CD4-positive, alpha-beta T cell (primary cell): ENCODE measurements at regions not wholly inside any gene's neighbourhood (a gene's known extent, or its start where the extent isn't known, plus 50 kb on each side); places are given as distances from the start of the nearest gene placed in this dataset.

ENCODE experiments used
- ATAC-seq: fragments of 200-7000 bp; cut with Tn5 transposase; one replicate; pipeline ENCODE4 v1.10.0; 2022; ENCODE audit warnings: mild to moderate bottlenecking; ENCODE audit not compliant: poor library complexity
- CTCF ChIA-PET: fragments of 350-600 bp; sonication (Branson Sonifier 250); formaldehyde crosslinking; loops from one replicate; lab custom pipeline; 2021; ENCODE audit warnings: antibody characterized with exemption, inconsistent platforms; lab: Charles Lee
- POLR2A ChIA-PET: fragments of 350-600 bp; sonication (Branson Sonifier 250); formaldehyde crosslinking; loops from one replicate; lab custom pipeline; 2021; ENCODE audit warnings: antibody characterized with exemption, inconsistent platforms; lab: Charles Lee
- DNase-seq, 14 experiments: peaks; one replicate each; pipeline ENCODE4 v3.0.0-alpha.2; 2013 to 2020; ENCODE audit warnings: mixed read lengths in 2 of 14
- H3K27ac ChIP-seq, 2 donors: one replicate each; pipeline versions ENCODE4 v1.5.1 to v1.7.0; 2013; ENCODE audit warnings: low read length in 2 of 2, low read depth in 1 of 2, mild to moderate bottlenecking in 1 of 2
- H3K27me3 ChIP-seq, 2 experiments: 1 replicate in 1 of 2; 2 replicates in 1 of 2; pipeline versions ENCODE4 v1.6.1 to v1.7.0; 2013; ENCODE audit warnings: low read length in 2 of 2, control low read depth in 1 of 2, mild to moderate bottlenecking in 1 of 2, moderate library complexity in 1 of 2; ENCODE audit not compliant: insufficient read depth in 2 of 2, control insufficient read depth in 1 of 2
- H3K36me3 ChIP-seq: one replicate; pipeline ENCODE4 v1.6.1; 2013; ENCODE audit warnings: low read length, control low read depth; ENCODE audit not compliant: insufficient read depth
- H3K4me1 ChIP-seq: one replicate; pipeline ENCODE4 v1.6.1; 2013; ENCODE audit warnings: low read length, control low read depth; ENCODE audit not compliant: insufficient read depth
- H3K4me3 ChIP-seq: one replicate; pipeline ENCODE4 v1.5.1; 2013; ENCODE audit warnings: mild to moderate bottlenecking, low read length, moderate library complexity
- H3K9me3 ChIP-seq, 2 experiments: 1 replicate in 1 of 2; 2 replicates in 1 of 2; pipeline versions ENCODE4 v1.6.1 to v1.7.0; 2013; ENCODE audit warnings: low read length in 2 of 2, mild to moderate bottlenecking in 2 of 2, control low read depth in 1 of 2, moderate library complexity in 1 of 2; ENCODE audit not compliant: control insufficient read depth in 1 of 2, insufficient read depth in 1 of 2
- H3K27ac Mint-ChIP-seq: one replicate; pipeline ENCODE4 v1.8.0; 2020; ENCODE audit warnings: mixed read lengths
- H3K27me3 Mint-ChIP-seq: one replicate; pipeline ENCODE4 v1.8.0; 2021; ENCODE audit warnings: mixed read lengths
- H3K36me3 Mint-ChIP-seq: one replicate; pipeline ENCODE4 v1.8.0; 2021; ENCODE audit warnings: low read depth, mixed read lengths
- H3K4me1 Mint-ChIP-seq: one replicate; pipeline ENCODE4 v1.8.0; 2021; ENCODE audit warnings: low read depth, mixed read lengths
- H3K4me3 Mint-ChIP-seq: one replicate; pipeline ENCODE4 v1.8.0; 2020; ENCODE audit warnings: mild to moderate bottlenecking, mixed read lengths
- H3K9me3 Mint-ChIP-seq: one replicate; pipeline ENCODE4 v1.8.0; 2020; ENCODE audit warnings: mixed read lengths
- intact Hi-C, 2 experiments: fragments of 100-400 bp; cut with DNase I in 1 of 2; cut with micrococcal nuclease in 1 of 2; formaldehyde crosslinking; loops; one replicate each; pipeline versions ENCODE4 v1.15.1 to v1.9.0; 2023 to 2025; cut with DNase I, micrococcal nuclease
- TF ChIP-seq, protein P1 (sequence below): fragments of 200-600 bp; IDR thresholded peaks from one replicate; pipeline ENCODE4 v1.8.0; 2022; ENCODE audit warnings: antibody characterized with exemption, mild to moderate bottlenecking

DNA sequence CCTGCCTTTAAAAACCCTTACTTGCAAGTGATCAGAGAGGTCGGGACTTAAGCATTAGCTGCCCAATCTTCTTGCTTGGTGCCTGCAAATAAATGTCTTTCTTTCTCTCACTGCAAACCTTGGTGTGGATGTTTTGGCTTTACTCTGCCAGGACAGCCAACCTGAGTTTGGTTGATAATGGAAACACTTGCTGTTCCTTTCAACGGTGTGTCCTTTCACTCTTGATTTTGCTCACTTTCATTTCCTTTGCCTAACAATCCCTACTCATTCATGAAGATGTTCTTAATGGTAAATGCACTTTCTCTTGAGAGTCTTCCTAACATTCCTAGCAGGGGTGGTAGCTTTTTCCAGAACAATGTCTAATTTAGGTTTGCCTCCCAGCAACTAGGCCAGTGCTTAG lies 366.2 kb downstream of the HRH4 start:
- intact Hi-C loops, result no loop called here
- ATAC-seq (no peak), DNase-seq (no peak)
- no peak overlapping the region for H3K27ac Mint-ChIP-seq
- peaks cover 2% of the 10 kb centered on the region for H3K9me3 Mint-ChIP-seq
- H3K9me3 ChIP-seq, result no peaks in the 10 kb centered on the region
- H3K4me1 ChIP-seq, result no peaks in the 10 kb centered on the region
- TF ChIP-seq, protein P1, sequence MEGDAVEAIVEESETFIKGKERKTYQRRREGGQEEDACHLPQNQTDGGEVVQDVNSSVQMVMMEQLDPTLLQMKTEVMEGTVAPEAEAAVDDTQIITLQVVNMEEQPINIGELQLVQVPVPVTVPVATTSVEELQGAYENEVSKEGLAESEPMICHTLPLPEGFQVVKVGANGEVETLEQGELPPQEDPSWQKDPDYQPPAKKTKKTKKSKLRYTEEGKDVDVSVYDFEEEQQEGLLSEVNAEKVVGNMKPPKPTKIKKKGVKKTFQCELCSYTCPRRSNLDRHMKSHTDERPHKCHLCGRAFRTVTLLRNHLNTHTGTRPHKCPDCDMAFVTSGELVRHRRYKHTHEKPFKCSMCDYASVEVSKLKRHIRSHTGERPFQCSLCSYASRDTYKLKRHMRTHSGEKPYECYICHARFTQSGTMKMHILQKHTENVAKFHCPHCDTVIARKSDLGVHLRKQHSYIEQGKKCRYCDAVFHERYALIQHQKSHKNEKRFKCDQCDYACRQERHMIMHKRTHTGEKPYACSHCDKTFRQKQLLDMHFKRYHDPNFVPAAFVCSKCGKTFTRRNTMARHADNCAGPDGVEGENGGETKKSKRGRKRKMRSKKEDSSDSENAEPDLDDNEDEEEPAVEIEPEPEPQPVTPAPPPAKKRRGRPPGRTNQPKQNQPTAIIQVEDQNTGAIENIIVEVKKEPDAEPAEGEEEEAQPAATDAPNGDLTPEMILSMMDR, result no peak
- H3K4me3 Mint-ChIP-seq, result no peak overlapping the region
- CTCF ChIA-PET, result no interaction called here
- H3K27ac ChIP-seq, result no peak overlapping the region
- POLR2A ChIA-PET, result no interaction called here
- no peaks in the 10 kb centered on the region for H3K27me3 ChIP-seq
- H3K36me3 ChIP-seq, result no peaks in the 10 kb centered on the region
- no peaks in the 10 kb centered on the region for H3K36me3 Mint-ChIP-seq
- peaks cover 7% of the 10 kb centered on the region for H3K27me3 Mint-ChIP-seq
- no peaks in the 10 kb centered on the region for H3K4me1 Mint-ChIP-seq
- no peak overlapping the region for H3K4me3 ChIP-seq

DNA sequence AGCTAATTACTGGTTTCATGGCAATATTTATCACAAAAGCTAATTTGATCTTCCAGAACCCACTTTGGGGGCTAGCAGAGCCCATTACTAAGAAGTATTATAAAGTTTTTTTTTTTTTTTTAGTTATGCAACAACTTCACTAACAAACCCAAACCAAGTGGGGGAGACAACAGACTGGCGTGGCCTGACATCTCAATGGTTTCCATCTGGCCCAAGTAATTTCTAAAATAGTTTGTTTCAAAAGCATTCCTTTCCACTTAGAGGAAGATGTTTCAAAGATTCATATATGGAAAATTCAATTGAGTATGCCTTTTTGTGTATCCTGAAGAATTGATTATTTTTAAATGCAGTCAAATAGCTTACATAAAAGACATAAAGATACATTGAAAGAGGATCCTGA lies 367.1 kb downstream of the HRH4 start:
- peaks cover 5% of the 10 kb centered on the region for H3K27me3 Mint-ChIP-seq
- no peaks in the 10 kb centered on the region for H3K36me3 Mint-ChIP-seq
- no peak overlapping the region for H3K27ac ChIP-seq
- H3K36me3 ChIP-seq, result no peaks in the 10 kb centered on the region
- DNase-seq, result no peak
- TF ChIP-seq, protein P1, result no peak
- no peaks in the 10 kb centered on the region for H3K9me3 ChIP-seq
- ATAC-seq, result no peak
- H3K27me3 ChIP-seq, result no peaks in the 10 kb centered on the region
- no peak overlapping the region for H3K27ac Mint-ChIP-seq
- H3K4me1 Mint-ChIP-seq, result no peaks in the 10 kb centered on the region
- no peaks in the 10 kb centered on the region for H3K4me1 ChIP-seq
- no peak overlapping the region for H3K4me3 ChIP-seq
- no peak overlapping the region for H3K4me3 Mint-ChIP-seq
- intact Hi-C loops, result no loop called here
- CTCF ChIA-PET, result no interaction called here
- POLR2A ChIA-PET, result no interaction called here
- H3K9me3 Mint-ChIP-seq, result no peaks in the 10 kb centered on the region

DNA sequence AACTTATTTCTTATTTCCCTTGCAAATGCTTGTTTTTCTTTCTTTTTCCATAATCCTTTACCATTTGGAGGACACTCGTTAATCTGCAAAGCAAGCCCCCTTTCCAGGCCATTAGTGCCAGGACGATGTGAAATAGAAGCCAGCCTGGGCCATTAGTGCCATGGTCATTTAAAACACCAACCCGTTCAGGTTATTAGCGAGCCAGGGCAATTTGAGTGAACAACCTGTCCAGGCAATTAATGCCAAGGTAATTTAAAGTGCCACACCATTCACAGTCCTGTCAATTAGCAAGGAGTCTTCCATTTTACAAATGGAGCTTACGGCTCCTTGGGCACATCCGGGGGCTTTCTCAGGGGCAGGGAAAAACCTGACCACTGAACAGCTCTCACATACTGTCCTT lies 370.6 kb downstream of the HRH4 start:
- ChIA-PET CTCF (no interaction called here), POLR2A (no interaction called here)
- Mint-ChIP-seq H3K4me1 (no peaks in the 10 kb centered on the region), H3K4me3 (no peak overlapping the region), H3K36me3 (no peaks in the 10 kb centered on the region), H3K27me3 (peaks cover 17% of the 10 kb centered on the region), H3K27ac (no peak overlapping the region), H3K9me3 (no peaks in the 10 kb centered on the region)
- intact Hi-C loops, result no loop called here
- Histone ChIP-seq H3K27ac (no peak overlapping the region), H3K36me3 (no peaks in the 10 kb centered on the region), H3K4me3 (no peak overlapping the region), H3K27me3 (no peaks in the 10 kb centered on the region), H3K9me3 (no peaks in the 10 kb centered on the region), H3K4me1 (no peaks in the 10 kb centered on the region)
- DNase-seq (no peak), ATAC-seq (no peak)
- TF ChIP-seq, protein P1, result no peak
